Neural progenitor cell (in vitro differentiated cells): ENCODE measurements at regions not wholly inside any gene's neighbourhood (a gene's known extent, or its start where the extent isn't known, plus 50 kb on each side); places are given as distances from the start of the nearest gene placed in this dataset.

ENCODE experiments used
- DNase-seq: peaks from one replicate; pipeline ENCODE4 v3.0.0-alpha.2; 2016; ENCODE audit warnings: low spot score
- H2AFZ ChIP-seq: fragments of 200-600 bp; sonication (generic); replicated peaks from 2 replicates; pipeline ENCODE4 v1.6.1; 2016; ENCODE audit warnings: antibody characterized with exemption
- H3F3A ChIP-seq: fragments of 200-600 bp; sonication (generic); 2 replicates; pipeline ENCODE4 v1.6.1; 2016; ENCODE audit warnings: antibody characterized with exemption, low read depth
- H3K27ac ChIP-seq: fragments of 200-600 bp; sonication (generic); 2 replicates; pipeline ENCODE4 v1.5.1; 2016; ENCODE audit warnings: mild to moderate bottlenecking
- H3K27me3 ChIP-seq: fragments of 200-600 bp; sonication (generic); 2 replicates; pipeline ENCODE4 v1.6.1; 2016; ENCODE audit warnings: mild to moderate bottlenecking, moderate library complexity
- H3K36me3 ChIP-seq: fragments of 200-600 bp; sonication (generic); 2 replicates; pipeline ENCODE4 v1.5.1; 2016
- H3K4me1 ChIP-seq: fragments of 200-600 bp; sonication (generic); 2 replicates; pipeline ENCODE4 v1.6.1; 2016; ENCODE audit warnings: mixed run types
- H3K4me2 ChIP-seq: fragments of 200-600 bp; sonication (generic); 2 replicates; pipeline ENCODE4 v1.6.1; 2016
- H3K4me3 ChIP-seq: fragments of 200-600 bp; sonication (generic); 2 replicates; pipeline ENCODE4 v1.5.1; 2016
- H3K79me2 ChIP-seq: fragments of 200-600 bp; sonication (generic); 2 replicates; pipeline ENCODE4 v1.6.1; 2016; ENCODE audit warnings: low read depth
- H3K9ac ChIP-seq: fragments of 200-600 bp; sonication (generic); 2 replicates; pipeline ENCODE4 v1.6.1; 2016
- H3K9me3 ChIP-seq: fragments of 200-600 bp; sonication (generic); 2 replicates; pipeline ENCODE4 v1.5.1; 2016; ENCODE audit warnings: low read depth
- H4K20me1 ChIP-seq: fragments of 200-600 bp; sonication (generic); 2 replicates; pipeline ENCODE4 v1.6.1; 2016; ENCODE audit warnings: low read depth
- H3K27ac Mint-ChIP-seq: 3 replicates; pipeline ENCODE4 v1.8.0; 2021; ENCODE audit warnings: mixed read lengths
- H3K27me3 Mint-ChIP-seq: 2 replicates; pipeline ENCODE4 v1.8.0; 2022; ENCODE audit warnings: low read depth, mild to moderate bottlenecking, inconsistent platforms, moderate library complexity, mixed read lengths; ENCODE audit not compliant: insufficient read depth
- H3K36me3 Mint-ChIP-seq: 3 replicates; pipeline ENCODE4 v1.8.0; 2021; ENCODE audit warnings: mixed read lengths
- H3K4me1 Mint-ChIP-seq: 3 replicates; pipeline ENCODE4 v1.8.0; 2021; ENCODE audit warnings: mixed read lengths
- H3K4me3 Mint-ChIP-seq: 3 replicates; pipeline ENCODE4 v1.8.0; 2021; ENCODE audit warnings: mild to moderate bottlenecking, moderate library complexity, mixed read lengths
- H3K9me3 Mint-ChIP-seq: 3 replicates; pipeline ENCODE4 v1.8.0; 2020; ENCODE audit warnings: mixed read lengths
- CTCF ChIP-seq: fragments of 200-600 bp; sonication (generic); IDR thresholded peaks from 2 replicates; pipeline ENCODE4 v1.5.1; 2017; ENCODE audit warnings: antibody characterized with exemption, mild to moderate bottlenecking
- EZH2 ChIP-seq: fragments of 200-600 bp; sonication (generic); IDR thresholded peaks from 2 replicates; pipeline ENCODE4 v1.6.1; 2017; ENCODE audit warnings: antibody characterized with exemption, mild to moderate bottlenecking, moderate library complexity
- EZH2phosphoT487 ChIP-seq: fragments of 200-600 bp; sonication (generic); IDR thresholded peaks from 2 replicates; pipeline ENCODE4 v1.6.1; 2017; ENCODE audit warnings: antibody characterized with exemption

GRCh38 chr5:155872629-155873220 is 454.2 kb upstream of the SGCD start:
- H4K20me1 ChIP-seq = no peaks in the 10 kb centered on the region
- Mint-ChIP-seq H3K9me3 (no peaks in the 10 kb centered on the region), H3K27me3 (no peaks in the 10 kb centered on the region), H3K36me3 (no peaks in the 10 kb centered on the region), H3K4me1 (no peaks in the 10 kb centered on the region), H3K27ac (no peak overlapping the region), H3K4me3 (no peak overlapping the region)
- H3K27ac ChIP-seq = no peak overlapping the region
- H3K27me3 ChIP-seq = no peaks in the 10 kb centered on the region
- H3K36me3 ChIP-seq = no peaks in the 10 kb centered on the region
- no peaks in the 10 kb centered on the region for H3F3A ChIP-seq
- DNase-seq = no peak
- no peaks in the 10 kb centered on the region for H3K4me1 ChIP-seq
- H3K9me3 ChIP-seq = no peaks in the 10 kb centered on the region
- H3K79me2 ChIP-seq = no peaks in the 10 kb centered on the region
- TF ChIP-seq EZH2 = no peak
- TF ChIP-seq CTCF = no peak
- no peak for TF ChIP-seq EZH2phosphoT487
- H3K9ac ChIP-seq = no peak overlapping the region
- H3K4me3 ChIP-seq = no peak overlapping the region
- no peak overlapping the region for H3K4me2 ChIP-seq
- no peak overlapping the region for H2AFZ ChIP-seq

- Histone ChIP-seq H3K27me3 (no peaks in the 10 kb centered on the region), H3K9me3 (no peaks in the 10 kb centered on the region), H3K79me2 (no peaks in the 10 kb centered on the region), H3F3A (peaks cover 3% of the 10 kb centered on the region), H3K36me3 (no peaks in the 10 kb centered on the region), H3K4me3 (no peak overlapping the region), H3K27ac (no peak overlapping the region), H3K4me1 (peaks cover 9% of the 10 kb centered on the region), H3K4me2 (no peak overlapping the region), H3K9ac (no peak overlapping the region), H2AFZ (no peak overlapping the region), H4K20me1 (no peaks in the 10 kb centered on the region)
- Mint-ChIP-seq H3K9me3 (no peaks in the 10 kb centered on the region), H3K27ac (no peak overlapping the region), H3K27me3 (no peaks in the 10 kb centered on the region), H3K36me3 (no peaks in the 10 kb centered on the region), H3K4me1 (peaks cover 3% of the 10 kb centered on the region), H3K4me3 (no peak overlapping the region)
- DNase-seq = no peak
- TF ChIP-seq EZH2phosphoT487 (no peak), CTCF (no peak), EZH2 (no peak)
These were observed 447.9 kb upstream of the SGCD start for GRCh38 chr5:155878991-155879575.

GRCh38 chr5:155884041-155884440 is 442.9 kb upstream of the SGCD start:
- peaks cover 23% of the 10 kb centered on the region for H3K27me3 ChIP-seq
- no peak overlapping the region for H2AFZ ChIP-seq
- Mint-ChIP-seq H3K36me3 (no peaks in the 10 kb centered on the region), H3K9me3 (no peaks in the 10 kb centered on the region), H3K4me1 (peaks cover 6% of the 10 kb centered on the region), H3K27ac (no peak overlapping the region), H3K4me3 (no peak overlapping the region), H3K27me3 (peaks cover 4% of the 10 kb centered on the region)
- H3K4me3 ChIP-seq = no peak overlapping the region
- TF ChIP-seq EZH2 (no peak), CTCF (no peak), EZH2phosphoT487 (peak; percentile 92)
- H3K9me3 ChIP-seq = no peaks in the 10 kb centered on the region
- peaks cover 24% of the 10 kb centered on the region for H3K4me1 ChIP-seq
- H3K4me2 ChIP-seq = peak overlapping the region; percentile 69
- DNase-seq = peak; percentile 86
- H3K9ac ChIP-seq = no peak overlapping the region
- no peak overlapping the region for H3K27ac ChIP-seq
- peaks cover 8% of the 10 kb centered on the region for H3F3A ChIP-seq
- H3K36me3 ChIP-seq = no peaks in the 10 kb centered on the region
- no peaks in the 10 kb centered on the region for H3K79me2 ChIP-seq
- H4K20me1 ChIP-seq = no peaks in the 10 kb centered on the region
